H1 (cell line): ENCODE measurements at regions not wholly inside any gene's neighbourhood (a gene's known extent, or its start where the extent isn't known, plus 50 kb on each side); places are given as distances from the start of the nearest gene placed in this dataset.

Experiments
- CTCF ChIA-PET: fragments of 300-600 bp; sonication (Branson Sonifier 250); formaldehyde crosslinking; loops from one replicate; lab custom pipeline; 2021; ENCODE audit not compliant: partially characterized antibody; lab: Charles Lee
- POLR2A ChIA-PET: fragments of 300-600 bp; sonication (Branson Sonifier 250); formaldehyde crosslinking; loops from one replicate; lab custom pipeline; 2021; ENCODE audit warnings: inconsistent platforms; ENCODE audit not compliant: partially characterized antibody; lab: Charles Lee
- DNase-seq, 2 experiments: peaks; one replicate each; pipeline versions ENCODE4 v3.0.0 to v3.0.0-alpha.2; 2010 to 2022; ENCODE audit warnings: low spot score in 2 of 2, low read depth in 1 of 2, mixed read lengths in 1 of 2
- FAIRE-seq: peaks from 2 replicates; lab custom pipeline; 2011; peaks lifted over from hg19 to GRCh38; lab: Jason Lieb, UNC
- H2AFZ ChIP-seq: 2 replicates; pipeline ENCODE4 v1.8.1; 2012; ENCODE audit warnings: low read length, inconsistent platforms
- H2AK5ac ChIP-seq: 2 replicates; pipeline ENCODE4 v1.6.1; 2013; ENCODE audit warnings: low read depth, low read length
- H2BK120ac ChIP-seq: replicated peaks from 2 replicates; pipeline ENCODE3; 2013; ENCODE audit warnings: low read depth, low read length, inconsistent platforms
- H2BK12ac ChIP-seq: 2 replicates; pipeline ENCODE4 v1.6.1; 2013; ENCODE audit warnings: low read depth, low read length
- H2BK15ac ChIP-seq: 2 replicates; pipeline ENCODE4 v1.6.1; 2013; ENCODE audit warnings: low read length
- H2BK20ac ChIP-seq: 2 replicates; pipeline ENCODE4 v1.6.1; 2013; ENCODE audit warnings: low read length
- H2BK5ac ChIP-seq: 2 replicates; pipeline ENCODE4 v1.6.1; 2013; ENCODE audit warnings: low read depth, low read length
- H3K14ac ChIP-seq: 2 replicates; pipeline ENCODE4 v1.6.1; 2013; ENCODE audit warnings: inconsistent platforms; ENCODE audit not compliant: insufficient read length
- H3K18ac ChIP-seq: 2 replicates; pipeline ENCODE4 v1.6.1; 2013; ENCODE audit warnings: low read length; ENCODE audit errors: extremely low read depth
- H3K23ac ChIP-seq: 2 replicates; pipeline ENCODE4 v1.6.1; 2013; ENCODE audit warnings: inconsistent platforms; ENCODE audit not compliant: insufficient read length
- H3K23me2 ChIP-seq: 2 replicates; pipeline ENCODE4 v1.6.1; 2013; ENCODE audit warnings: low read depth, low read length
- H3K27ac ChIP-seq: 2 replicates; pipeline ENCODE4 v1.6.1; 2011; ENCODE audit warnings: low read depth, low read length, inconsistent platforms
- H3K27me3 ChIP-seq, 4 experiments: replicated peaks in 1 of 4; 1 replicate in 1 of 4; 2 replicates in 3 of 4; pipeline versions ENCODE4 v1.6.1 to v1.8.1; 2011 to 2013; ENCODE audit warnings: low read length in 3 of 4, mild to moderate bottlenecking in 3 of 4, inconsistent platforms in 2 of 4, mixed read lengths in 2 of 4, moderate library complexity in 1 of 4; ENCODE audit not compliant: control insufficient read depth in 3 of 4, insufficient read depth in 3 of 4; ENCODE audit errors: extremely low read depth in 1 of 4
- H3K36me3 ChIP-seq, 4 experiments: 2 replicates each; pipeline versions ENCODE4 v1.6.1 to v1.8.1; 2011 to 2013; ENCODE audit warnings: mild to moderate bottlenecking in 4 of 4, low read length in 3 of 4, moderate library complexity in 2 of 4, control low read depth in 1 of 4, inconsistent platforms in 1 of 4; ENCODE audit not compliant: insufficient read depth in 4 of 4, control insufficient read depth in 2 of 4
- H3K4ac ChIP-seq: replicated peaks from 2 replicates; pipeline ENCODE3; 2013; ENCODE audit warnings: low read length, low read depth, mixed read lengths, inconsistent platforms; ENCODE audit not compliant: insufficient read length
- H3K4me1 ChIP-seq, 4 experiments: replicated peaks in 1 of 4; 1 replicate in 1 of 4; 2 replicates in 3 of 4; pipeline versions ENCODE4 v1.6.1 to v1.8.1; 2011 to 2013; ENCODE audit warnings: low read length in 3 of 4, inconsistent platforms in 2 of 4, mixed read lengths in 1 of 4; ENCODE audit not compliant: insufficient read depth in 4 of 4, control insufficient read depth in 3 of 4
- H3K4me2 ChIP-seq, 2 experiments: 2 replicates each; pipeline versions ENCODE4 v1.6.1 to v1.8.1; 2011 to 2013; ENCODE audit warnings: low read depth in 2 of 2, low read length in 2 of 2, control low read depth in 1 of 2, inconsistent platforms in 1 of 2, mild to moderate bottlenecking in 1 of 2; ENCODE audit not compliant: insufficient read depth in 1 of 2
- H3K4me3 ChIP-seq, 4 experiments: fragments of 200-600, 300-600 bp in 1 of 4; sonication (generic), shearing (Covaris generic), sonication (Bioruptor Twin) in 1 of 4; 2 replicates each; pipeline versions ENCODE4 v1.5.1 to v1.8.1; 2011 to 2016; ENCODE audit warnings: low read length in 4 of 4, low read depth in 3 of 4, control low read depth in 2 of 4, inconsistent platforms in 2 of 4, mild to moderate bottlenecking in 2 of 4, mixed read lengths in 1 of 4, moderate library complexity in 1 of 4; ENCODE audit not compliant: insufficient read depth in 2 of 4; ENCODE audit errors: extremely low read depth in 1 of 4
- H3K56ac ChIP-seq: replicated peaks from 2 replicates; pipeline ENCODE3; 2013; ENCODE audit warnings: low read depth, mild to moderate bottlenecking, mixed read lengths, low read length, inconsistent platforms; ENCODE audit not compliant: insufficient read length
- H3K79me1 ChIP-seq: 2 replicates; pipeline ENCODE4 v1.6.1; 2013; ENCODE audit warnings: low read depth, low read length, control low read depth
- H3K79me2 ChIP-seq, 2 experiments: 2 replicates each; pipeline versions ENCODE4 v1.6.1 to v1.8.1; 2012 to 2013; ENCODE audit warnings: low read length in 2 of 2, mild to moderate bottlenecking in 2 of 2, inconsistent platforms in 1 of 2; ENCODE audit not compliant: insufficient read depth in 2 of 2, control insufficient read depth in 1 of 2
- H3K9ac ChIP-seq, 4 experiments: replicated peaks in 1 of 4; 1 replicate in 1 of 4; 2 replicates in 3 of 4; pipeline versions ENCODE4 v1.6.1 to v1.8.1; 2011 to 2013; ENCODE audit warnings: low read depth in 3 of 4, low read length in 3 of 4, control low read depth in 2 of 4, mild to moderate bottlenecking in 2 of 4, moderate library complexity in 2 of 4, inconsistent platforms in 1 of 4; ENCODE audit errors: extremely low read depth in 1 of 4
- H3K9me3 ChIP-seq, 2 experiments: 2 replicates each; pipeline versions ENCODE4 v1.6.1 to v1.8.1; 2012 to 2013; ENCODE audit warnings: mild to moderate bottlenecking in 2 of 2, moderate library complexity in 2 of 2, control low read depth in 1 of 2, inconsistent platforms in 1 of 2, low read depth in 1 of 2, low read length in 1 of 2, mixed read lengths in 1 of 2; ENCODE audit not compliant: insufficient read depth in 2 of 2
- H4K20me1 ChIP-seq, 2 experiments: replicated peaks in 1 of 2; 2 replicates each; pipeline versions ENCODE3 to v1.8.1; 2011 to 2013; ENCODE audit warnings: inconsistent platforms in 2 of 2, low read length in 2 of 2, mild to moderate bottlenecking in 1 of 2; ENCODE audit not compliant: insufficient read depth in 2 of 2, control insufficient read depth in 1 of 2
- H4K5ac ChIP-seq: 2 replicates; pipeline ENCODE4 v1.6.1; 2013; ENCODE audit warnings: low read length, low read depth, mixed read lengths, inconsistent platforms; ENCODE audit not compliant: insufficient read length
- H4K8ac ChIP-seq: 2 replicates; pipeline ENCODE4 v1.8.0; 2013; ENCODE audit warnings: mild to moderate bottlenecking, moderate library complexity, low read length, inconsistent platforms; ENCODE audit not compliant: insufficient read depth; ENCODE audit errors: extremely low read depth
- H4K91ac ChIP-seq: replicated peaks from 2 replicates; pipeline ENCODE3; 2013; ENCODE audit warnings: low read length, mixed read lengths, inconsistent platforms; ENCODE audit not compliant: insufficient read length
- WGBS, 2 experiments: shearing (Covaris generic) in 1 of 2; methylation state at CpG; one replicate each; pipeline versions ENCODE4 v1.1.6 to v1.1.7; 2013 to 2015; ENCODE audit warnings: low lambda C conversion rate in 2 of 2, mixed read lengths in 2 of 2, inconsistent platforms in 1 of 2, low coverage in 1 of 2, missing lambda C conversion rate in 1 of 2; ENCODE audit not compliant: insufficient replicate concordance in 2 of 2, insufficient coverage in 1 of 2, insufficient read length in 1 of 2; ENCODE audit errors: extremely low coverage in 1 of 2, missing lambda C conversion rate in 1 of 2; 5-methylcytosine and 5-hydroxymethylcytosine counted together

GRCh38 chr20:24873025-24873620 is 75.9 kb upstream of the CST7 start:
- WGBS, 2 experiments: 91% methylated on average over 26 of the region's 26 CpGs; no CpG with 5 or more reads in 1 of the 2 experiments

More at GRCh38 chr20:24873025-24873620, 75.9 kb upstream of the CST7 start:
- no peak overlapping the region for H2BK20ac ChIP-seq
- no peak overlapping the region for H3K27ac ChIP-seq
- no peak overlapping the region for H3K4me3 ChIP-seq
- H3K4me2 ChIP-seq: no peak overlapping the region
- H3K79me2 ChIP-seq: no peaks in the 10 kb centered on the region
- H4K91ac ChIP-seq: no peak overlapping the region
- H3K36me3 ChIP-seq: no peaks in the 10 kb centered on the region
- ChIA-PET POLR2A (no interaction called here), CTCF (interaction anchor here (0.6 kb wide), 1 partner anchor 112 kb away, joined by 3 read pairs; no protein-coding TSS in a partner anchor)
- H3K23me2 ChIP-seq: no peaks in the 10 kb centered on the region
- H3K14ac ChIP-seq: no peak overlapping the region
- no peak overlapping the region for H3K56ac ChIP-seq
- H2BK120ac ChIP-seq: no peak overlapping the region
- no peaks in the 10 kb centered on the region; a peak in 1 of 7 replicates for H3K4me1 ChIP-seq
- H4K8ac ChIP-seq: no peak overlapping the region
- no peak overlapping the region for H2BK15ac ChIP-seq
- no peak overlapping the region for H2BK12ac ChIP-seq
- no peak overlapping the region; a peak in 1 of 7 replicates for H3K9ac ChIP-seq
- H4K5ac ChIP-seq: no peak overlapping the region
- H2AFZ ChIP-seq: no peak overlapping the region
- FAIRE-seq (no peak), DNase-seq (no peak)
- no peaks in the 10 kb centered on the region for H4K20me1 ChIP-seq
- H3K79me1 ChIP-seq: no peaks in the 10 kb centered on the region
- H3K9me3 ChIP-seq: no peaks in the 10 kb centered on the region
- H3K4ac ChIP-seq: no peak overlapping the region
- no peak overlapping the region for H3K23ac ChIP-seq
- no peaks in the 10 kb centered on the region for H3K27me3 ChIP-seq
- no peak overlapping the region for H2AK5ac ChIP-seq
- H2BK5ac ChIP-seq: no peak overlapping the region
- H3K18ac ChIP-seq: no peak overlapping the region
